NOMO-1 (cell line): ENCODE measurements at regions not wholly inside any gene's neighbourhood (a gene's known extent, or its start where the extent isn't known, plus 50 kb on each side); places are given as distances from the start of the nearest gene placed in this dataset.

ENCODE experiments used
- DNase-seq, 2 experiments: peaks; one replicate each; lab custom pipeline; 2025; ENCODE audit not compliant: unreplicated experiment in 2 of 2; lab: John Stamatoyannopoulos, UW

GRCh38 chr6:77181749-77182148 lies 281.5 kb downstream of the HTR1B start:
- no peak for DNase-seq

GRCh38 chr6:77180326-77180725 lies 283.0 kb downstream of the HTR1B start:
- DNase-seq: no peak

GRCh38 chr6:77178821-77179220 lies 284.5 kb downstream of the HTR1B start:
- no peak for DNase-seq

GRCh38 chr6:77177470-77177869 lies 285.8 kb downstream of the HTR1B start:
- no peak for DNase-seq

GRCh38 chr6:77173472-77174074 lies 289.7 kb downstream of the HTR1B start:
- DNase-seq: no peak

GRCh38 chr6:77172578-77172977 lies 290.7 kb downstream of the HTR1B start:
- DNase-seq: no peak

GRCh38 chr6:77159730-77160129 lies 303.6 kb downstream of the HTR1B start:
- no peak for DNase-seq

- no peak for DNase-seq
Observed at GRCh38 chr6:77151241-77151640, 312.1 kb downstream of the HTR1B start.

- no peak for DNase-seq
Observed at GRCh38 chr6:77150736-77151135, 312.6 kb downstream of the HTR1B start.

- no peak for DNase-seq
Observed at GRCh38 chr6:77145244-77145643, 318.0 kb downstream of the HTR1B start.

GRCh38 chr6:77143659-77144447 lies 319.4 kb downstream of the HTR1B start:
- no peak for DNase-seq

- no peak for DNase-seq
Observed at GRCh38 chr6:77136086-77136485, 327.2 kb downstream of the HTR1B start.

- no peak for DNase-seq
Observed at GRCh38 chr6:77133031-77133430, 330.3 kb downstream of the HTR1B start.

GRCh38 chr6:77131426-77131825 lies 331.9 kb downstream of the HTR1B start:
- no peak for DNase-seq

GRCh38 chr6:77124604-77125003 lies 338.7 kb downstream of the HTR1B start:
- no peak for DNase-seq

GRCh38 chr6:77123527-77123926 lies 339.8 kb downstream of the HTR1B start:
- no peak for DNase-seq

GRCh38 chr6:77106992-77107391 lies 356.3 kb downstream of the HTR1B start:
- DNase-seq: no peak

GRCh38 chr6:77105091-77105490 lies 358.2 kb downstream of the HTR1B start:
- DNase-seq: no peak

- no peak for DNase-seq
Observed at GRCh38 chr6:77097940-77098339, 365.4 kb downstream of the HTR1B start.

- no peak for DNase-seq
Observed at GRCh38 chr6:77095936-77096627, 367.2 kb downstream of the HTR1B start.

- DNase-seq: no peak
Observed at GRCh38 chr6:77094821-77095220, 368.5 kb downstream of the HTR1B start.

- no peak for DNase-seq
Observed at GRCh38 chr6:77092971-77093370, 370.3 kb downstream of the HTR1B start.
